NCI-H526 (cell line): ENCODE measurements at regions not wholly inside any gene's neighbourhood (a gene's known extent, or its start where the extent isn't known, plus 50 kb on each side); places are given as distances from the start of the nearest gene placed in this dataset.

Experiments used
- DNase-seq, 2 experiments: peaks; one replicate each; lab custom pipeline; 2025; lab: John Stamatoyannopoulos, UW

DNA sequence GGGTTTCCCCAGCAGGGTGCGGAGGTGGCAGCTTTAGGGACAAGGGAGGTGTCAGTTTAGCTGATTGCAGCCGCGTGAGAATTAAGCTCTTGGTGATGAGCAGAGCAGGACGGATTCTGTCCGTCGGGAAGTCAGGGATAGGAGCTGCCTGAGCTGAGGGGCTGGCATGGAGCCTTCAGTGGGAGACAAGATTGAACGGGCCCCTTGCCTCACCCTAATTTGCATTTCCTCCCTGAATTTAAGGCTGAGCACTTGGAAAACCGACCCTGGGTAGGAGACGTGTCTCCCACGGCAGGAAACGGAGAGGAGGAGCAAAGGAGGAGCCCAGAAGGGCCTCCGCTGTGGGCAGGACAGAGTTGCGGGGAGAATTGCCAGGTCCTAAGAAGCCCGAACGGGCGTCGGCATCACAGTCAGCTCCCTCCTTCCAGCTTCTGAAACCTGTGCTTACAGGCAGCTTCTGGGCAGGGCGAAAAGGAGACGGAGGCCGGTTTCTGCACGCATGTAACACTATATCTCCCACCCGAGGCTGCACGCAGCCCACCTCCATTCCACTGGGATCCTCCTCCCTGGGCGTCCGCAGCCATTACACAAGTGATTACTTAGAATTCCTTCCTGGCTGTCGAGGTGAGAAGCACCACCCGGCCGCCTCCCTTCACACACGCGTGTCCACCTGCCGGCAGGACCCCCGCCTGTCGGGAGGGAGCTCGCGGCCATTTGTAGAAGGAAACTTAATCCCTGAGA is 345.8 kb downstream of the BRD1 start:
- DNase-seq: no peak

DNA sequence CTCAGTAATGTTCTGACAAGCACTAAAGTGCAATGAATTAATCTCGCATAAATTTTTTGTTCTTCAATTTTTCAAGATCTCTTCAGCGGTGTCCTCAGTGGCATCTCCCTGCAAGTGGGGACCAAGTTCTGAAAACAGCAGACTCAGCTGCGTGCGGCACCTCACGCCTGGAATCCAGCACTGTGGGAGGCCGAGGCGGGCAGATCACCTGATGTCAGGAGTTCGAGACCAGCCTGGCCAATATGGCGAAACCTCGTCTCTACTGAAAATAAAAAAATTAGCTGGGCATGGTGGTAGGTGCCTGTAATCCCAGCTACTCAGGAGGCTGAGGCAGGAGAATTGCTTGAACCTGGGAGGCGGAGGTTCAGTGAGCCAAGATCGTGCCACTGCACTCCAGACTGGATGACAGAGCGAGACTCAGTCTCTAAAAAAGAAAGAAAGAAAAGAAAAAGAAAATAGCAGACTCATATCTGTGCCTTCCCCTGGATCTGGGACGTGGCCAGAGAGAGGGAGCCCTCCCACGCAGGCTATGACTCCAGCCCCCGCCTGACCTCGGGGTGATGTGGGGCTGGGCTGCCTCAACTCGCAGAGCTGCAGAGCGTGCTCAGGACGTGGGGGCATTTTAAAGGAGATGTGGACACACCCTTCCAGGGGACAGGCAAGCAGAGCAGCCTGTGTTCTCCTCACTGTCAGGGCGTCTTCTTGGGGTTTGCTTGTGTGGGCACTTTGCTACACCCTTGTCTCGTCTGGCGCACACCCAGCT is 346.6 kb downstream of the BRD1 start:
- DNase-seq: no peak

DNA sequence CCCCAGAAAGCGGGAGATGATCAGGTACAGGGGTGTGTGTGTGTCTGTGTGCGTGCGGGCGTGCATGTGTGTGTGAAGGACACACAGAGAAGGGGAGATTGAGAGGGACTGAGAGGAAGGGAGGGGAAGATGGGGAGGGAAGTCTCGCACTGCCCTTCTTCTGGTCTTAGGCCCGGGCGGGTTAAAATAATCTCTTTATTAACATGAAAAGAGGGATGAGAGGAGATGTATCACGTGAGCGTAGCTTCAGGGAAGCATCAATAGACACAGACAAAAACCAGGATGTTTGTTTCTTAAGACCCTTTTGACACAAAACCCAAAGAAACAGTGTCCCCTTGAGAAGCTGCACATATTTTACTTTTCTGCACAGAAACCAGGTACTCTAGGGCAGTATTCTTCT is 347.3 kb downstream of the BRD1 start:
- no peak for DNase-seq

DNA sequence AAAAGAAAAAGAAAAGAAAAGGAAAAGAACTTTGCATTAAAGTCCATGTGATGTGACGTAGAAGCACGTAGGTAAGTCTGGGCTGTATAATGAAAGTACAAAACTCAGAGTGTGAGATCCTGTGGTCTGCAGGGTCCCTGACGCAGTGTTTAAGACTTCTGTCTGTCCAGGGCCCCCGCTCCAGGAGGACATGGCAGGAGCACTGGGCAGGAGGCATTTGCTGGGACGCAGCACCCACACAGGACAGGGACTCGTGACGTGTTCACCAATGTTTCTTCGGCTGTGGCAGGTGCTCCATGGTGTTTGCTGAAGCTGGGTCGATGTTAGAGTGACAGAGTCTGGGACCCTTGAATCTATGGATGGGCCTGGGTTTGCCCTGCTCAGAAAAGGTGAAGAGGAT is 348.1 kb downstream of the BRD1 start:
- no peak for DNase-seq

DNA sequence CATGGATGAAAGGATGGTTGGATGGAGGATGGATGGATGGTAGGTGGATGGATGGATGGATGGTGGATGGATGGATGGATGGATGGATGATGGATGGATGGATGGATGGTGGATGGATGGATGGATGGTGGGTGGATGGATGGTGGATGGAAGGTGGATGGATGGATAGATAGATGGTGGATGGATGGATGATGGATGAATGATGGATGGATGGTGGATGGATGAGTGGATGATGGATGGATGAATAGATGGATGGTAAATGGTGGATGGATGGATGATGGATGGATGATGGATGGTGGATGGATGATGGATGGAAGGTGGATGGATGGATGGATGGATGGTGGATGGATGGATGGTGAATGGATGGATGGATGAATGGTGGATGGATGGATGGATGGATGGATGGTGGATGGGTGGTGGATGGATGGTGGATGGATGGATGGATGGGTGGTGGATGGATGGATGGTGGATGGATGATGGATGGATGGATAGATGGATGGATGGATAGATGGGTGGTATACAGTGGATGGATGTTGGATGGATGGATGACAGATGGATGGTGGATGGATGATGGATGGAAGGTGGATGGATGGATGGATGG is 350.8 kb downstream of the BRD1 start:
- DNase-seq: no peak

DNA sequence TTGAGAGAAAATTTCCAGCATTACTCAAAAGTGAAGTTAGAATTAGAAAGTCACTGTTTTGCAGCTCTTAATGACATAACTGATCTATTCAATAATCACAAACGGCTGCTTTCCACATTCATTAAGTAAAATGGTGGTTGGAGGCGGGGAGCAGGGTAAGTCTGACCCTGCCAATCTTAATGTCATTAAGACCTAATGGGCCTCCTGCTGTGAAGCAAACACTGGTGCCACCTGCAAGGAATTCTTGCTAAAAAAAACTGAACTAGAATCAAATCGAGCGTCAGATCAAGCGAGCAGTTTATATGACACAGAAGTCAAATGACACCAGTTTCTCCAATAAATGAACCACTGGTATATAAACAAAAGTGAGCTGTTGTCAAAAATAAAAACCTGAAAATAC is 351.5 kb downstream of the BRD1 start:
- no peak for DNase-seq

DNA sequence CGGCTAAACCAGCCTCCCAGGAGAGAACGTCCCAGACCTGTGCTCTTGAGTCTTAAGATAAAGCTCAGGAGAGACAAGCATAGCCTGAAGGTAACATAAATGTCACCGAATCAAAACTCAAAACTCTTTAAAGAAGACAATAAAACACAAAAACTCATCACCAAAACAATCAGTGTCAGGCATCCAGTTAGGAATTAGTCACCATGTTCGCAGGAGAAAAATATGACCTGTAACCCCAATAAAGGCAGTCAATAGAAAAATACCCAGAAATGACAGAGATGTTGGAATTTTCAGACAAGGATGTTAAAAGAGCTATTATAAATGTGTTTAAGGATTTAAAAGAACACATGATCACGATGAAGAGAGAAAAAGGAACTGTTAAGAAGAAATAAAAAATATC is 352.4 kb downstream of the BRD1 start:
- no peak for DNase-seq

DNA sequence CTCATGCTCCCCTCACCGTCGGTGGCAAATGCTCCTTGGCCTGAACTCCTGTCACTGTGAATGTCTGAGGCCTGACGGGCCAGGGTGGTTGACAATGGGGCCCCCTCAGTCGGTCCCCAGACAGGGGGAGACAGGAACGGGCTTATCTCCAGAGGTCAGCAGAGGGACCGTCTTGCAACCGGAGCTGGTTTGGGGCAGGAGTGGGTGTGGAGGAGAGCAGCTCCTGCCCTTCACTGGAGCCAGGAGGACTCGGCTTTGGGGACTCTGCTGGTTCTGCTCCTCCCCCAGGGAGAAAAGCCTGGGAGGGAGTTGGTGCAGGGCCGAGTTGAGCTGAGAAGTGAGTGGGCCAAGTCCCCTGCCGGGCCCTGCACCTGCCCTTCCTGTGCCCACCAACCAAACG is 354.4 kb downstream of the BRD1 start:
- no peak for DNase-seq

DNA sequence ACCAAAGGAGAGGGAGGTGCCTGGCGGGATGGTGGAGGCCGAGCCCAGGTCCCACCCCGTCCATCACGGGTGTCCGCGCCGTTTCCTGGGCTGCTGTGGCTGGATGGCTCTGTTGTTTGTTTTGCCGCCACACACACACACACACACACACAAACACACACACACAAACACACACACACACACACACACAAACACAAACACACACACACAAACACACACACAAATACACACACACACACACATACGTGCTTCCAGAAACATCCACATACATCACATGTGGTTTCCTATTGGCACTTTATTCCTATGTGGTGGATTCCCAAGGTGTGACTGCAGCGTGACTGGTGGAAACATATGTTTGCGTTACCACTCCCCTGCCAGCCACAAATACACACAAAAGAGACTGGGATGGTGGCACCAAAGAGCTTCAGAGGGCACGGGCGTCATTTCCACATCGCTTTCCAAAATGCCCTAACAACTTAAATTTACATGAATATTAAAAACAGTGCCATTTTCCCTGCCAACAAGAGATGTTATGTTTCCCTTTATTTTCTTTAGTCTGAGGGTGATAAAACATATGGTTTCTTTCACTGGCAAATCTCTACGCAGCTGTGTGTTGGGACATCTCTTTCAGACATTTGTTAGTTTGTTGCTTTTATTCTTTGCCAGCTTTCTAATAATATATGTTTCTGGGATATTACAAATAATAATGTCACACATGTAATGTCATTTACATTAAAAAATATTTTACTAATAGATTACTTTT is 356.8 kb downstream of the BRD1 start:
- no peak for DNase-seq

DNA sequence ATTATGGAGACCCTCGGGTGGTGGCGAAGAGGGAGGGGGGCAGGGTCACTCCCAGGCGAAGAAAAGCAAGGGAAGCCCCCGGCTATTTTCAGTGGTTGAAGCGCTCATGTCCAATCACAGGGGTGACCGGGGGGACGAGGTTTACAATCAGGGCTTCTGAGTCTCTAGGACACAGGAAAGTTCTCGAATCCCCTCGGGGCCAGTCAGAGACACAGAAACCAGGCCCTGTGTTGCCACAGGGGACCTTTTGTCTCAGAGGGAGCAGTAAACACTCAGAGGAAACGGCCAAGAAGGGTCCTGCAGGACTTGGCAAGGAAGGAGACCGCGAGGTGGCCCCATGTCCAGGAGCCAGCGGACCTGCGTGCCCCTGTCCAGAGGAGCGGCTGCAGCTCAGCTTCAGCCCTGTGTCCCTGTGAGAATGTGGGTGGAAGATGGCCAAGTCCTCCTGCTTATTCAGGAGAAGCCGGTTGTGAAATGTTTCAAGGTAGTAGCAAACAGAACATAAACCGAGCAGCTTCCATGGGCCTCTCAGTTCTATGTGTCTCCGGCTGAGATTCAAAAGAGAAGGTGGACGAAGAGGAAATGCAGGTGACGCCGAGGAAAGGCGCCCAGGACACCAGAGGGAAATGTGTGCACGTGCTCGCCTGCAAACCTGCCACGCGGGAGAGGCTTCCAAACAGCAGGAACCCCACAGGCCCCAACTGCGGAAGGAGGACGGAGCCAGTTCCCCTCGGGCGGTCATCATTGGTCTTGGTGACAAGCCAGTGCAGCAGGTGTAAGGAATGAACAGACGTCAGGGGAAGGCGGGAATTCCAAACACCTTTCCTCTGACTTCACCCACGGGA is 357.6 kb downstream of the BRD1 start:
- no peak for DNase-seq

DNA sequence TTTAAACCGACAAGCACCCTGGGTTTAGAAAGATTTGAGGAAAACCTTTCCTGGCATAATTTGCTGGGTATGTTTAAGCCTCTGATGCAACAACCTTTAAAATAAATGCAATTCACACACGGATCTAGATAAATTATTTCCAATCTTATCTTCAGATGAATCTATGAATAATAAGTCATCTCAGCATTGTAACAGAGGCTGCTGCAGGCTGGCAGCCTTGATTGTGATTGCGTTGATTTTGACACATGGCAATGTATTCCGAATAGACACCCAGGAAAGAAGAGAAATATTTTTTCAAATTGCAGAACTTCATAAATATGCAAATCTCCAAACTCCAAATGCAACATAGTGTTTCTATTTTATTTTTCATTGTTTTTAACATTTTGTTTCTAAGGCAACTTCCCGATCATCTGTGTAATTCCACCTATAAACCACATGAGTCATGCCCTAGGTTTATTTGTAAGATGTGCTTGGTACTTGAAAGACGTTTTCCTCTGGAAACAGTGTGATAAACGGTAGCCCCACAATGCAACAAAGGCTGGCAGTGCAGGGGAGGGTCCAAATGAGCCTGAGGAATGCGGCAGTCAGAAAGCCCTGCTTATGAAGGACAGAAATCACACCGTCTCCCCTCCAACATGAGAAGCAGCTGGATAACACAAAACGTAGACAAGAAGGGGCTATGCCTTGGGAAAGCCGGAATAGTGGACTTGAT is 359.0 kb downstream of the BRD1 start:
- DNase-seq: no peak

DNA sequence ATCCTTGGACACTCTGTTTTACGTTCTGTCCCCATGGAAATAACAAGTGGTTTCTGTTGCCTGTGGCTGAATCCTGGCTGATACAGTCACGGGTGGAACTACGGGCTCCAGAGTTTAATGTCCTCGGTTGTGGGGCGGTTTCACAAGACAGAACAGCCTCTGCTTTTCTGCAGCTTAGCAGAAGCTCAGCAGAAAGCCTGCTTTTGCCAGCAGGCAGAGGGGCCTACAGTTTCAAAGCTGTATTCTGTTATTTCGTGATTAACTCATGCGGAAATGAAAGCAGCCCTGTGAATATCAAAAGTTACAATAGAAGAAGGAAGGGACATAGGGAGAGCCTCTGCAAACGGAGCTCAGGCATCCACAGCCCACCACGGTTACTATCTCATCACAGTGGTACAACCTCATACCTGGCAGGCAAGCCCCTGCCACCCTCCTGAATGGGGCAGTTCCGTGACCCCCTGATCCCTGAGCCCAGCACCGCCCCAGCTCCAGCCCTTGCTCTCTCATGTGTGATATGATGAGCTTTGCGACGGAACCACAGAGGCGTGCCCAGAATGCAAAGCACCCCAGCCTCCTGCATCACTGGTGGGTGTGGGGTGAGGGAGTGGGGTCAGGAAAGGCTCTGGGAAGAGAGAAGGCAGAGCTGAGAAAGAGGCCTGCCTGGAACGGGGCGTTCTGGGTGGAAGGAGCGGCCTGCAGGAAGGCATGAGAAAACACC is 360.6 kb downstream of the BRD1 start:
- DNase-seq: no peak

DNA sequence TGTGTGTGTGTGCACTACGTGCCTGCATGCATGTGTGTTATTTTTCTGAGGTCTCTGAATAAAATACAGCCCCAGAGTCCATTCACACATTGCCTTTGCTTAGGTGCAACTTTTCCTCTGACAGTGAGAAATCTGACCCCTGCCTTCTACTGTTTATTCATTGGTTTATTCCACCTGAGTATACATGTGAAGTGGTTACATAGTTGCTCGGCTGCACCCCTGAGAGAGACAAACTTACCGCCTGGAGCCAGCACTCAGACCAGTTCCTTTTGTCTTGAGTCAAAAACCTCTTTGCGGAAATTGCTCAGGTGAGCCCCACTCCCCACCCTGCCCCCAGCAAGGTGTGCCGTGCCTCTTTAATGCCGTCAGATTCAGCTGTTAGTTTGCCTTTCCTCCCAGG is 363.6 kb downstream of the BRD1 start:
- no peak for DNase-seq

DNA sequence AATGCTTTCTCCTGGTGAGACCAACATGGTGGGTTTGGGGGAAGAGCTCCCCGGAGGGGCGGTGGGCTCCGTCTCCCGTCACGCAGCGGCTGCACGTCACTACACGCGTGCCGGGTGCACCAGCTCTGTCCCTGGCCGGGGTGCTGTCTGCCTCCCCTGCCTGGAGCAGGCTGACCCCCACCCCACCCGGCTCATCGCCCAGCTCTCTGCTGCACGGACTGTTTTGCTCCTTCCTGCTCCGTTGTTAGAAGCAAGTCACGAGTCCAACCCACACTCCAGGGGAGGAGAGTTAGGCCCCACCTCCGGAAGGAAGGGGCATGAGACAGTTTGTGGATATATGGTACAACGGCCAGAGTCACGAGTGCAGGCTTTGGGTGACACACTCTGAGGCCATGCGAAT is 364.9 kb downstream of the BRD1 start:
- DNase-seq: no peak

DNA sequence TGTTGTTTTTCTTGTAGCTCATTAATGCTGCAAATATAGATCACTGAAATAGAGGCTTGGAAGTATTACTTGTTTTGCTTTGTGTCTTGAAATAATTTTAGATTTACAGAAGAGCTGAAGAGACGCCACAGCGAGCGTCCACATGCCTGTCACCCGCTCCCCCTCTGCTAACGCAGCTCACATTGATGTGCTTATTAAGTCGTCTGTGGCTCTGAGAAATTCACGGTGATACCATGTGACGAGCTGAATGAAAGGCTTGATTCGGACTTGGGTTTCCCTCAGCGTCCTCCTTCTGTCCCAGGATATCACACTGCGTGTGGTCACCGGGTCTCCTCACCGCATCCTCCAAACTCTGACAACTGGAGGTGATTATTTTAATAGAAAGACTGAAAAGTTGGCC is 365.4 kb downstream of the BRD1 start:
- no peak for DNase-seq

DNA sequence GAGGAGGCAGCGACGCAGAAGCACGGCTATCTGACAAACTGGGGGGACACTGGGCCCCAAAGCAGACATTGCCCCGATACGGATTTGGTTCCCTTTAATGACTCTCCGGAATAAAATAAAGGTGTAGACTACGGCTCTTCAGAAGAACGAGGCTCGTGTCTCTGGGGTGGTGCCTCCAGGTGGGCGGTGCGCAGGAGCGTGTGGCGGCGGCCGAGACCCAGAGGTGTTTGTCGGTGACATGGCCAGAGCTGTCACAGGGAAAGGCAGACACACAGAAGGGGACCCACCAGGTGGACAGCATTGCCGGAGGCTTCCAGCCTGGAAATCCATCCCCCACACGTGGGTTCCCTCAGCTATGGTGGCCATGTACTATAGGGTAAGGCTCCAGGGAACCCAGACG is 366.0 kb downstream of the BRD1 start:
- DNase-seq: no peak

DNA sequence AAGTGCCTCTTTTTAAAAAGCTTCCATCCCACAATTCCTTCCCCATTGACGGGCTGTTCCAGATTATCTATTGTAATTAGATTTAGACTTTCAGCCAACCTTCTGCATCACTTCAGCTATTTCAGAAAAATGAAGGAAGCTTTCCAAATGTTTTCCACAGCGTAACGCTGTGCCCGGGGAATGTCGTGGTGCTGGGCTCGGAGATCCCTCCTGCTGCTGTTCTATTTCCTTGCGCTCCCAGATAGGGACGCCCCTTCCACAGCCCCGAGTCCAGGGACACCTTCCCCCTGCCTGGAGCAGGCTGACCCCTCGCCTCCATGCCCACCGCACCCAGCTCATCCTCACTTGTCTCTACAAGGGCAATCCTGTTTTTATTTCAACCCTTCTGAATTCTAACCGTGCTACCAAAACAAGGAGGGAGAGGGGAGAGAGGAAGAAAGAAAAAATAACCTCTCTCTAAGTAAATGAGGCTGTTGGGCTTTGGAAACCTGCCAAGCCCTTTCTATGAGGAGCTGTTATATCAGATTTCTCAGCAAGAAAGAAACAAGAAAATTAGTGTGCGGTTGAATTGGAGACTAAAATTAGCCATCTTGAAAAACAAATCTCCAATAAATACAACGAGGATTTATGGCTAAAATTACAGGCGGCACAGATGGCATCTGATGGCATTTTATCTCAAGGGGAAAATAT is 366.9 kb downstream of the BRD1 start:
- no peak for DNase-seq

DNA sequence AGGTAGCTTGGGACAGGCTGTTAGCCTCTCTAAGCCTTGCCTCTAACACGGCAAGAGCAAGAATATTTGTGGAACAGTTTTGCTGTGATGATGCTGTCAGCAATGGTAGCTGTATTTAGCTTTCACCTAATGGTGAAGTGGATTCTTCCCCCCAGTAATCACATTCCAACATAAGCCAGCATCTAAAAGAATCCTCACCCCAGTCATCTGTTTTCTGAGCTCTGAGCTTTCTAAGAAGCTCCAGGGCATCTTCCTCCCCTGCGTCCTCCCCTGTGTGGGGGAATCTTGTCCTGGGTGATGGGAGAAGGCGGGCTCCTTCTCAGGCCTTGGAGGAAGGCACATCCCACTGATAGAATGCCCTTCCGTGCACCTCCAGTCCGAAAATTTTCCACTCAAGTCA is 367.6 kb downstream of the BRD1 start:
- DNase-seq: no peak

DNA sequence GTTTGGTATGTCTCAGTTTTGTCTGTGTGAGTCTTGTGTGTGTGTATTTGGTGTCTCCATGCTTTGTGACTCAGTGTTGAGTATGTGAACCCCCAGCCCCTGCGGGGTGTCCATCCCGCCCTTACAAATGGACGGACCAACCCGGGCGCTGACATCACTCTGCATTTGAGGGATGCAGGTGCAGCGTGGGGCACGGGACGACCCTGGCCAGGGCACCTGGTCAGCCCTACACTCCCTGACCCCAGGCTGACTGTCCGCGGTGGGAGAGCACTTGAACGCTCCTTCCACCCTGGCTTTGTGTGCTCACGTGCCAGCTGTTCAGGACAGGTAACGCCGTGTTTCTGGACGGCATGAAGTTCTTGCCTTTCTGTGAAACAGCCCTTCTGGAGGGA is 369.0 kb downstream of the BRD1 start:
- DNase-seq: no peak
